ENCODE measurements at regions not wholly inside any gene's neighbourhood (a gene's known extent, or its start where the extent isn't known, plus 50 kb on each side); places are given as distances from the start of the nearest gene placed in this dataset.

- peak; percentile 3 for DNase-seq (ENCODE audit: low read depth)
Observed at GRCh38 chr12:13289653-13290289, 93.2 kb downstream of the EMP1 start.

DNA sequence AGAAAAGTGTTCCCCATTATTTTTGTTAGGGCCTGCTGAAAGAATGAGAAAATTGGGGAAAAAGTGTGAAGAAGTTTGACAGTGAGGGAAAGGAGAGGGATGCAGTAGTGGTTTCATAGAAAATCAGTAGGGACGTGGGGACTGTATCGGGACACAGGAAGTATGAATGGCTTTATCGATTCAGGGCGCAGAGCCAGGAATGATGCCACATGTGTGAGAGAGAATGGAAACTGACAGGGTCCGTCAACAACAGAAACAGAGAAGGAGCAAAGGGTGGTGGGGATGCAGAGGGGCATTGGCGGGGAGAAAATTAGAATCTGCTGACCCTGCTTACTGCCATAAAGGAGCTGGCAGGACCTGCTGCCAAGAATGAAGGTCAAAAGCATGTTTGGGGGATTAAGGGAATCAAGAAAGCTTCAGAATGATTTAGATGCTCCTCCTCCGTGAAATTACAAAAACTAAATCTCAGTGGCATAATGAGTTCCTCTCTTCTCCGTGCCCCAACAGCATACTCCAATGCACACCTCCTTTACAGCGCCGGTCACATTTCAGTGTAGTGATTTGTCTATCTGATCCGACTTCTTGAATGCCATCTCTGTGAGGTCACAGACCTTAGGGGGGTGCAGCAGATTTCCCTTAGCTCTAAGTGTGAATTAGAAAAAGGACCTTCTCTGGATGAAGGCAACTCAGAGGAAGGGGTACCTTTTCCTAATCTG is 92.6 kb downstream of the EMP1 start:
- no peak for DNase-seq (ENCODE audit: low read depth)

DNA sequence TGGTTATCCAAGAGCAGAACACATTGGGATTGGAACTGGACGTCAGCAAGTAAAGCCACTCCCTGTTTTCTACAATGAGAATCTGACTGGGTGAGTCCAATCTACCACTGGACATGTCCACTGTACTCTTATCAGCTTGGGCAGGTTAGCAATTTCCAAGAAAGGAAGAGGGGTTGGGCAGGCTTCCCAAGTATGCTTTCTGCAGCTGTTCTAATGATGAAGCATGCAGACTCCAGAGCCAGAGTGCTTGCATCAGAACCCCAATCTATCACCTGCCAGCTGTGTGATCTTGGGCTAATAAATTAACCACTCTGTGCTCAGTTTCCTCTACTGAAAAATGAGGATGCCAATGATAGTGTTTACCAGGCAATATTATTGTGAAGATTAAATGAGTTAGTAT is 92.0 kb downstream of the EMP1 start:
- DNase-seq (ENCODE audit: low read depth), result no peak

- no peak for DNase-seq (ENCODE audit: low read depth)
Observed at GRCh38 chr12:13283867-13284266, 87.3 kb downstream of the EMP1 start.

GRCh38 chr12:13282861-13283260 is 86.3 kb downstream of the EMP1 start:
- DNase-seq (ENCODE audit: low read depth), result no peak

- peak; percentile 51 for DNase-seq (ENCODE audit: low read depth)
Observed at GRCh38 chr12:13278249-13278787, 81.8 kb downstream of the EMP1 start.

- peak; percentile 37 for DNase-seq (ENCODE audit: low read depth)
Observed at GRCh38 chr12:13277293-13277692, 80.8 kb downstream of the EMP1 start.

- no peak for DNase-seq (ENCODE audit: low read depth)
Observed at GRCh38 chr12:13275241-13276085, 78.9 kb downstream of the EMP1 start.

GRCh38 chr12:13273850-13274249 is 77.3 kb downstream of the EMP1 start:
- DNase-seq (ENCODE audit: low read depth), result no peak

GRCh38 chr12:13273097-13273496 is 76.6 kb downstream of the EMP1 start:
- DNase-seq (ENCODE audit: low read depth), result no peak

GRCh38 chr12:13270817-13271216 is 74.3 kb downstream of the EMP1 start:
- DNase-seq (ENCODE audit: low read depth), result no peak

All from renal cortical epithelial cell (primary cell).